Fibroblast of the aortic adventitia (primary cell): ENCODE measurements at regions not wholly inside any gene's neighbourhood (a gene's known extent, or its start where the extent isn't known, plus 50 kb on each side); places are given as distances from the start of the nearest gene placed in this dataset.
A peak's percentile ranks its signal among the peaks of the same experiment; 100 is the strongest.

Source experiments
- DNase-seq: peaks from one replicate; pipeline ENCODE4 v3.0.0-alpha.2; 2010; ENCODE audit warnings: low read depth
- H3K4me3 ChIP-seq: 2 replicates; pipeline ENCODE4 v1.5.1; 2011; ENCODE audit warnings: low read depth, mild to moderate bottlenecking, control low read depth, low read length, moderate library complexity
- CTCF ChIP-seq: IDR thresholded peaks from 2 replicates; pipeline ENCODE4 v1.5.1; 2011; ENCODE audit warnings: mild to moderate bottlenecking, low read length, control low read depth, inconsistent platforms; ENCODE audit not compliant: insufficient read depth

GRCh38 chr10:117860823-117861222 is 185.9 kb downstream of the RAB11FIP2 start:
- peak; percentile 9 for DNase-seq
- TF ChIP-seq CTCF, result peak; percentile 27
- H3K4me3 ChIP-seq, result no peak overlapping the region

DNA sequence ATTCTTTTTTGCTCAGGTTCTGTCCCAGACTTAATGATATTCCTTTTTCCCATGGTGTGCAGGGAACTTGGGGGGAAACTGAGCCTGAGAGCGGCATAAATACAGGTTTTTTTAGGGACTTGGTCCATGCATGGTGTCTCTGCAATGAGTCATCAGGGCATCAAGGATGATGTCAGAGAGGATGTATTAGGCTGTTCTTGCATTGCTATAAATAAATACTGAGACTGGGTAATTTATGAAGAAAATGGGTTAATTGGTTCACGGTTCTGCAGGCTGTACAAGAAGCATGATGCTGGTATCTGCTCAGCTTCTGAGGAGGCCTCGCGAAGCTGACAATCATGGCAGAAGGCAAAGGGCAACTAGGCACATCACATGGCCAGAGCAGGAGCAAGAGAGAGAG is 185.4 kb downstream of the RAB11FIP2 start:
- H3K4me3 ChIP-seq, result no peak overlapping the region
- DNase-seq, result no peak
- no peak for TF ChIP-seq CTCF

DNA sequence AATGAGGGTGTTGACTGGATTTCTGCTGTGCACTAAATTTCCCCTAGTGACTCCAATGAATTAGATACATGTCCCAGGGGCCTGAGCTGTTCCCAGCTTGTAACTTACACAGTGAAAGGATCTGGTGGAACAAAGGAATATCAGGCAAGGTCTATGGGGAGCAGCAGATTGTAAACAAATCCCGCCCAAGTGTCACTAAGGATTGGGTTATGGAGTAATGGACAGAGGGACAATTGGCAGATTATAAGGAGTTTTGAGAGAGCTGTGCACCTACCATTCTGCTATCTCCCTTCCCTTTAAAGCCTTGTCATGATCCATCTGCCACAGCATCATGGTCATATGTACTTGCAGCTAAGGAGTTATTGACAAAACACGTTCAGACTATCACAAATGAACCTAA is 183.0 kb downstream of the RAB11FIP2 start:
- no peak overlapping the region for H3K4me3 ChIP-seq
- no peak for DNase-seq
- no peak for TF ChIP-seq CTCF

DNA sequence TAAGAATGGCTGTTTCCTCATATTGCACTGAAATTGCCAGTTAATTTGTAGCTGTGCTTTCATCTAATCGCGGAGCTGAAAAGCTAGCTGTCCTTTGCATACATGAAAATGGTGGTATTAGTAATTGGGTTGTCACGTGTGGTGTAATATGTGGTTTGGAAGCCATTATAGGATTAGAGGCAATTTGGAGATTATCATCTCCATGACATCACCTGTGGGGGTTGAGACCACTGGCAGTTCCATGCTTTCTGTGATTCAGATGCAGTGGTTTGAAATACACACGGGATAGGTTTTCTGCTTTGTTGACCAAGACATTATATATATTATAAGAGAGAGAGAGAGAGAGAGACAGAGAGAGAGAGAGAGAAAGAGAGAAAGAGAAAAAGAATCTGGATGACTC is 180.8 kb downstream of the RAB11FIP2 start:
- TF ChIP-seq CTCF, result no peak
- no peak for DNase-seq

GRCh38 chr10:117868151-117868550 is 178.6 kb downstream of the RAB11FIP2 start:
- TF ChIP-seq CTCF, result no peak
- DNase-seq, result no peak
- H3K4me3 ChIP-seq, result no peak overlapping the region

More for the DNA sequence above, 180.8 kb downstream of the RAB11FIP2 start:
- H3K4me3 ChIP-seq, result no peak overlapping the region

GRCh38 chr10:117875793-117876192 is 170.9 kb downstream of the RAB11FIP2 start:
- H3K4me3 ChIP-seq, result no peak overlapping the region
- no peak for DNase-seq
- no peak for TF ChIP-seq CTCF

GRCh38 chr10:117876210-117876609 is 170.5 kb downstream of the RAB11FIP2 start:
- TF ChIP-seq CTCF, result no peak
- DNase-seq, result no peak

More at GRCh38 chr10:117876210-117876609, 170.5 kb downstream of the RAB11FIP2 start:
- no peak overlapping the region for H3K4me3 ChIP-seq
